WTC11 (cell line): ENCODE measurements at regions not wholly inside any gene's neighbourhood (a gene's known extent, or its start where the extent isn't known, plus 50 kb on each side); places are given as distances from the start of the nearest gene placed in this dataset.

Source experiments
- ATAC-seq: fragments of 200-7000 bp; cut with Tn5 transposase; 2 replicates; pipeline ENCODE4 v1.10.0; 2021; ENCODE audit warnings: mild to moderate bottlenecking, moderate library complexity
- CTCF ChIA-PET: fragments of 300-600 bp; sonication (Branson Sonifier 250); formaldehyde crosslinking; loops from one replicate; lab custom pipeline; 2021; ENCODE audit warnings: antibody characterized with exemption; lab: Charles Lee
- POLR2A ChIA-PET: fragments of 350-600 bp; sonication (Branson Sonifier 250); formaldehyde crosslinking; loops from one replicate; lab custom pipeline; 2021; ENCODE audit warnings: antibody characterized with exemption; lab: Charles Lee
- DNase-seq: peaks from one replicate; pipeline ENCODE4 v3.0.0; 2021; ENCODE audit warnings: low spot score
- H3K27ac Mint-ChIP-seq: 2 replicates; pipeline ENCODE4 v1.8.0; 2021; ENCODE audit warnings: mixed read lengths
- H3K27me3 Mint-ChIP-seq: 2 replicates; pipeline ENCODE4 v1.8.0; 2021; ENCODE audit warnings: low read depth, mild to moderate bottlenecking, moderate library complexity, mixed read lengths
- H3K36me3 Mint-ChIP-seq: 2 replicates; pipeline ENCODE4 v1.8.0; 2021; ENCODE audit warnings: mixed read lengths
- H3K4me1 Mint-ChIP-seq: 2 replicates; pipeline ENCODE4 v1.8.0; 2022; ENCODE audit warnings: mixed read lengths
- H3K4me3 Mint-ChIP-seq: 2 replicates; pipeline ENCODE4 v1.8.0; 2021; ENCODE audit warnings: mild to moderate bottlenecking, moderate library complexity, mixed read lengths
- H3K9me3 Mint-ChIP-seq: 2 replicates; pipeline ENCODE4 v1.8.0; 2021; ENCODE audit warnings: mixed read lengths
- CDX4 ChIP-seq: fragments of 250-450 bp; sonication (Bioruptor Pico); IDR thresholded peaks from 2 replicates; pipeline ENCODE4 v1.9.0; 2021; ENCODE audit warnings: moderate library complexity, mild to moderate bottlenecking, inconsistent platforms, borderline replicate concordance
- CREB1 ChIP-seq: sonication (generic); formaldehyde crosslinking; IDR thresholded peaks from 2 replicates; pipeline ENCODE4 v1.8.0; 2023; ENCODE audit warnings: mild to moderate bottlenecking, missing genetic modification reagents
- ERG ChIP-seq: fragments of 250-450 bp; sonication (Bioruptor Pico); IDR thresholded peaks from 2 replicates; pipeline ENCODE4 v1.8.0; 2021; ENCODE audit warnings: mild to moderate bottlenecking
- ETV6 ChIP-seq: sonication (generic); formaldehyde crosslinking; IDR thresholded peaks from 2 replicates; pipeline ENCODE4 v1.8.1; 2022; ENCODE audit warnings: mild to moderate bottlenecking, missing genetic modification reagents
- GTF2I ChIP-seq: fragments of 250-450 bp; sonication (Bioruptor Pico); conservative IDR thresholded peaks from 2 replicates; pipeline ENCODE4 v1.4.0; 2021; ENCODE audit warnings: mild to moderate bottlenecking
- IRF2 ChIP-seq: sonication (generic); formaldehyde crosslinking; IDR thresholded peaks from 2 replicates; pipeline ENCODE4 v1.8.0; 2022; ENCODE audit warnings: low read depth, missing genetic modification reagents, borderline replicate concordance
- KAT7 ChIP-seq: sonication (generic); formaldehyde crosslinking; IDR thresholded peaks from 2 replicates; pipeline ENCODE4 v1.8.1; 2023; ENCODE audit warnings: missing genetic modification reagents, mild to moderate bottlenecking, borderline replicate concordance
- NFYB ChIP-seq: sonication (generic); formaldehyde crosslinking; conservative IDR thresholded peaks from 2 replicates; pipeline ENCODE4 v1.8.0; 2022; ENCODE audit warnings: low read depth, missing genetic modification reagents
- NR1H2 ChIP-seq: sonication (generic); formaldehyde crosslinking; IDR thresholded peaks from 2 replicates; pipeline ENCODE4 v1.9.0; 2021; ENCODE audit warnings: mild to moderate bottlenecking, moderate library complexity, missing genetic modification reagents
- NR3C1 ChIP-seq: sonication (generic); formaldehyde crosslinking; conservative IDR thresholded peaks from 2 replicates; pipeline ENCODE4 v1.8.1; 2023; ENCODE audit warnings: low read depth, mild to moderate bottlenecking, missing genetic modification reagents
- OVOL2 ChIP-seq: fragments of 250-450 bp; sonication (Bioruptor Pico); IDR thresholded peaks from 2 replicates; pipeline ENCODE4 v1.9.0; 2021; ENCODE audit warnings: mild to moderate bottlenecking, borderline replicate concordance
- SMAD4 ChIP-seq: sonication (generic); formaldehyde crosslinking; IDR thresholded peaks from 2 replicates; pipeline ENCODE4 v1.8.0; 2022; ENCODE audit warnings: mild to moderate bottlenecking, missing genetic modification reagents
- TCF7 ChIP-seq: sonication (generic); formaldehyde crosslinking; IDR thresholded peaks from 2 replicates; pipeline ENCODE4 v1.8.0; 2022; ENCODE audit warnings: mild to moderate bottlenecking, low read depth, missing genetic modification reagents, moderate library complexity
- TEAD1 ChIP-seq: sonication (generic); formaldehyde crosslinking; IDR thresholded peaks from 2 replicates; pipeline ENCODE4 v1.8.0; 2022; ENCODE audit warnings: mild to moderate bottlenecking, missing genetic modification reagents
- TP53 ChIP-seq: sonication (generic); formaldehyde crosslinking; IDR thresholded peaks from 2 replicates; pipeline ENCODE4 v1.8.1; 2023; ENCODE audit warnings: mild to moderate bottlenecking, missing genetic modification reagents
- ZBTB43 ChIP-seq: sonication (generic); formaldehyde crosslinking; IDR thresholded peaks from 2 replicates; pipeline ENCODE4 v1.8.1; 2023; ENCODE audit warnings: mild to moderate bottlenecking, missing genetic modification reagents
- ZNF138 ChIP-seq: sonication (generic); formaldehyde crosslinking; conservative IDR thresholded peaks from 2 replicates; pipeline ENCODE4 v1.8.1; 2022; ENCODE audit warnings: mild to moderate bottlenecking, moderate library complexity, missing genetic modification reagents
- ZNF263 ChIP-seq: sonication (generic); formaldehyde crosslinking; IDR thresholded peaks from 2 replicates; pipeline ENCODE4 v1.8.1; 2022; ENCODE audit warnings: low read depth, mild to moderate bottlenecking, moderate library complexity, missing genetic modification reagents
- ZNF281 ChIP-seq: sonication (generic); formaldehyde crosslinking; IDR thresholded peaks from 2 replicates; pipeline ENCODE4 v1.8.0; 2023; ENCODE audit warnings: mild to moderate bottlenecking, missing genetic modification reagents
- ZNF396 ChIP-seq: fragments of 250-450 bp; sonication (Bioruptor Pico); IDR thresholded peaks from 2 replicates; pipeline ENCODE4 v1.8.0; 2021; ENCODE audit warnings: mild to moderate bottlenecking, moderate library complexity, borderline replicate concordance
- ZNF423 ChIP-seq: fragments of 250-450 bp; sonication (Bioruptor Pico); IDR thresholded peaks from 2 replicates; pipeline ENCODE4 v2.1.2; 2022; ENCODE audit warnings: mild to moderate bottlenecking, moderate library complexity
- TF ChIP-seq, protein P1 (sequence below): sonication (generic); formaldehyde crosslinking; IDR thresholded peaks from 2 replicates; pipeline ENCODE4 v1.8.0; 2023; ENCODE audit warnings: missing genetic modification reagents
- TF ChIP-seq, protein P2 (sequence below): sonication (generic); formaldehyde crosslinking; IDR thresholded peaks from 2 replicates; pipeline ENCODE4 v1.8.0; 2022; ENCODE audit warnings: mild to moderate bottlenecking, missing genetic modification reagents
- TF ChIP-seq, protein P3 (sequence below): fragments of 250-450 bp; sonication (Bioruptor Pico); IDR thresholded peaks from 2 replicates; pipeline ENCODE4 v1.9.0; 2021; ENCODE audit warnings: mild to moderate bottlenecking, borderline replicate concordance

GRCh38 chr10:81548160-81548559 lies 326.8 kb upstream of the NRG3 start (continued):
- TF ChIP-seq, protein P1, sequence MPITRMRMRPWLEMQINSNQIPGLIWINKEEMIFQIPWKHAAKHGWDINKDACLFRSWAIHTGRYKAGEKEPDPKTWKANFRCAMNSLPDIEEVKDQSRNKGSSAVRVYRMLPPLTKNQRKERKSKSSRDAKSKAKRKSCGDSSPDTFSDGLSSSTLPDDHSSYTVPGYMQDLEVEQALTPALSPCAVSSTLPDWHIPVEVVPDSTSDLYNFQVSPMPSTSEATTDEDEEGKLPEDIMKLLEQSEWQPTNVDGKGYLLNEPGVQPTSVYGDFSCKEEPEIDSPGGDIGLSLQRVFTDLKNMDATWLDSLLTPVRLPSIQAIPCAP (CRISPR knock-in tag): no peak
- TF ChIP-seq ETV6 (CRISPR knock-in tag): no peak
- no peak for TF ChIP-seq OVOL2 (CRISPR knock-in tag)
- TF ChIP-seq ZNF396 (CRISPR knock-in tag): no peak
- TF ChIP-seq NR1H2 (CRISPR knock-in tag): no peak

DNA sequence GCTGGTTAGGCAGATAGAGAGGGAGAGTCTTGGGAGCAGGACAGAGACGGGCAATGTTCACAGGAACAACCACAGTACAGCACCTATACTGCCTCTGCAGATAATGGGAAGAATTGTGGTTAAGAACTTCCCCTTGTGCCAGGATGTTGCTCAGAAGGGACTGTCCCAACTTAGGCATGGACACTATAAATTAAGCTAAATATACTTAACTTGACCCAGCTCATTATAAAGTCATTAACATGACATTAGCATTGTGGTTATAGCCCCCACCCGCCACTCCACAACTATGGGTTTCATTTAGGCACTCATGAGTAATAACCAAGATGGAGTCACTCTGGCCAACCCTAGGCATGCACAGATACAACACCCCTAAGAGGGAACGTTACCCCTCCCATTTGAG lies 310.9 kb upstream of the NRG3 start:
- no peaks in the 10 kb centered on the region for H3K4me1 Mint-ChIP-seq

More for the DNA sequence above, 310.9 kb upstream of the NRG3 start:
- TF ChIP-seq, protein P2, sequence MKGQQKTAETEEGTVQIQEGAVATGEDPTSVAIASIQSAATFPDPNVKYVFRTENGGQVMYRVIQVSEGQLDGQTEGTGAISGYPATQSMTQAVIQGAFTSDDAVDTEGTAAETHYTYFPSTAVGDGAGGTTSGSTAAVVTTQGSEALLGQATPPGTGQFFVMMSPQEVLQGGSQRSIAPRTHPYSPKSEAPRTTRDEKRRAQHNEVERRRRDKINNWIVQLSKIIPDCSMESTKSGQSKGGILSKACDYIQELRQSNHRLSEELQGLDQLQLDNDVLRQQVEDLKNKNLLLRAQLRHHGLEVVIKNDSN (CRISPR knock-in tag): no peak
- no peak for TF ChIP-seq ZNF423
- TF ChIP-seq SMAD4: no peak
- TF ChIP-seq GTF2I (CRISPR knock-in tag): no peak
- no peak for TF ChIP-seq ZNF138 (CRISPR knock-in tag)
- no peak for TF ChIP-seq NR1H2 (CRISPR knock-in tag)
- no peak for TF ChIP-seq CREB1 (CRISPR knock-in tag)
- no peak for TF ChIP-seq NR3C1
- no peak for TF ChIP-seq ZBTB43
- no peak for TF ChIP-seq TP53
- no peak for TF ChIP-seq ZNF281
- no peak for TF ChIP-seq ZNF263
- no peak for TF ChIP-seq TEAD1 (CRISPR knock-in tag)
- TF ChIP-seq TCF7: no peak
- no peak for TF ChIP-seq ERG (CRISPR knock-in tag)
- TF ChIP-seq NFYB: no peak
- TF ChIP-seq CDX4: no peak
- no peak for TF ChIP-seq KAT7 (CRISPR knock-in tag)
- no peak for TF ChIP-seq IRF2 (CRISPR knock-in tag)
- TF ChIP-seq, protein P3, sequence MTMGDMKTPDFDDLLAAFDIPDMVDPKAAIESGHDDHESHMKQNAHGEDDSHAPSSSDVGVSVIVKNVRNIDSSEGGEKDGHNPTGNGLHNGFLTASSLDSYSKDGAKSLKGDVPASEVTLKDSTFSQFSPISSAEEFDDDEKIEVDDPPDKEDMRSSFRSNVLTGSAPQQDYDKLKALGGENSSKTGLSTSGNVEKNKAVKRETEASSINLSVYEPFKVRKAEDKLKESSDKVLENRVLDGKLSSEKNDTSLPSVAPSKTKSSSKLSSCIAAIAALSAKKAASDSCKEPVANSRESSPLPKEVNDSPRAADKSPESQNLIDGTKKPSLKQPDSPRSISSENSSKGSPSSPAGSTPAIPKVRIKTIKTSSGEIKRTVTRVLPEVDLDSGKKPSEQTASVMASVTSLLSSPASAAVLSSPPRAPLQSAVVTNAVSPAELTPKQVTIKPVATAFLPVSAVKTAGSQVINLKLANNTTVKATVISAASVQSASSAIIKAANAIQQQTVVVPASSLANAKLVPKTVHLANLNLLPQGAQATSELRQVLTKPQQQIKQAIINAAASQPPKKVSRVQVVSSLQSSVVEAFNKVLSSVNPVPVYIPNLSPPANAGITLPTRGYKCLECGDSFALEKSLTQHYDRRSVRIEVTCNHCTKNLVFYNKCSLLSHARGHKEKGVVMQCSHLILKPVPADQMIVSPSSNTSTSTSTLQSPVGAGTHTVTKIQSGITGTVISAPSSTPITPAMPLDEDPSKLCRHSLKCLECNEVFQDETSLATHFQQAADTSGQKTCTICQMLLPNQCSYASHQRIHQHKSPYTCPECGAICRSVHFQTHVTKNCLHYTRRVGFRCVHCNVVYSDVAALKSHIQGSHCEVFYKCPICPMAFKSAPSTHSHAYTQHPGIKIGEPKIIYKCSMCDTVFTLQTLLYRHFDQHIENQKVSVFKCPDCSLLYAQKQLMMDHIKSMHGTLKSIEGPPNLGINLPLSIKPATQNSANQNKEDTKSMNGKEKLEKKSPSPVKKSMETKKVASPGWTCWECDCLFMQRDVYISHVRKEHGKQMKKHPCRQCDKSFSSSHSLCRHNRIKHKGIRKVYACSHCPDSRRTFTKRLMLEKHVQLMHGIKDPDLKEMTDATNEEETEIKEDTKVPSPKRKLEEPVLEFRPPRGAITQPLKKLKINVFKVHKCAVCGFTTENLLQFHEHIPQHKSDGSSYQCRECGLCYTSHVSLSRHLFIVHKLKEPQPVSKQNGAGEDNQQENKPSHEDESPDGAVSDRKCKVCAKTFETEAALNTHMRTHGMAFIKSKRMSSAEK (CRISPR knock-in tag): no peak
- TF ChIP-seq, all 79 proteins: peak for 0
- Mint-ChIP-seq H3K27ac (no peak overlapping the region), H3K4me3 (no peak overlapping the region), H3K36me3 (no peaks in the 10 kb centered on the region), H3K27me3 (no peaks in the 10 kb centered on the region), H3K9me3 (peaks cover 5% of the 10 kb centered on the region)
- POLR2A ChIA-PET: no interaction called here
- ATAC-seq: no peak
- CTCF ChIA-PET: no interaction called here
- no peak for DNase-seq
